Glutamatergic neuron (in vitro differentiated cells): ENCODE measurements at regions not wholly inside any gene's neighbourhood (a gene's known extent, or its start where the extent isn't known, plus 50 kb on each side); places are given as distances from the start of the nearest gene placed in this dataset.

ENCODE experiments used
- DNase-seq: peaks from one replicate; pipeline ENCODE4 v3.0.0; 2022
- H3K27ac Mint-ChIP-seq: one replicate; pipeline ENCODE4 v1.8.0; 2020; ENCODE audit warnings: mild to moderate bottlenecking, mixed read lengths, inconsistent platforms; ENCODE audit not compliant: unreplicated experiment
- H3K27me3 Mint-ChIP-seq: one replicate; pipeline ENCODE4 v1.8.0; 2020; ENCODE audit warnings: mild to moderate bottlenecking, moderate library complexity, mixed read lengths, inconsistent platforms; ENCODE audit not compliant: unreplicated experiment
- H3K36me3 Mint-ChIP-seq: one replicate; pipeline ENCODE4 v1.8.0; 2020; ENCODE audit warnings: mild to moderate bottlenecking, mixed read lengths, inconsistent platforms; ENCODE audit not compliant: unreplicated experiment
- H3K4me1 Mint-ChIP-seq: one replicate; pipeline ENCODE4 v1.8.0; 2020; ENCODE audit warnings: mild to moderate bottlenecking, low read depth, mixed read lengths, inconsistent platforms; ENCODE audit not compliant: unreplicated experiment
- H3K4me3 Mint-ChIP-seq: one replicate; pipeline ENCODE4 v1.8.0; 2020; ENCODE audit warnings: mild to moderate bottlenecking, mixed read lengths, inconsistent platforms; ENCODE audit not compliant: unreplicated experiment
- H3K9me3 Mint-ChIP-seq: one replicate; pipeline ENCODE4 v1.8.0; 2020; ENCODE audit warnings: mild to moderate bottlenecking, moderate library complexity, mixed read lengths, inconsistent platforms; ENCODE audit not compliant: unreplicated experiment
- TF ChIP-seq, protein P1 (sequence below): fragments of 200-600 bp; sonication (generic); IDR thresholded peaks from one replicate; pipeline ENCODE4 v1.5.0; 2021; ENCODE audit not compliant: partially characterized antibody, unreplicated experiment

DNA sequence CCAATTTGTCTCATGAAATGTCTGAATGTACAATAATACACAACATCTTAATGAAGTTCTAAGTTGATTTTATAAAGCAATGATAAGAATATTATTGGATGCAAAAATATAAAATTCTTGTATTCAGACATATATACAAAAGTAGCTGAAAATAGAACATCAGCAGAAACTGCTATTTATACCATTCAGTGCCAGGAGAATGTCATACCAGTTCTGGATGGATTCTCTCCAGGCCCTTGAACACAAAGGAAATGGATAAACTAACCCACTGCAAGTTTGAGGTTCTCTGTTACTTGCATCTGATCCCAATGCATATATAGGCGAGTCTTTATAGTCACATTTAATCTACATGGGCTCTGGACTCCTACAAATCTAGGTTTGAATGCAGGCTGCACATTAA lies 126.3 kb upstream of the KLF3 start:
- no peaks in the 10 kb centered on the region for H3K27me3 Mint-ChIP-seq
- no peaks in the 10 kb centered on the region for H3K4me1 Mint-ChIP-seq
- TF ChIP-seq, protein P1, sequence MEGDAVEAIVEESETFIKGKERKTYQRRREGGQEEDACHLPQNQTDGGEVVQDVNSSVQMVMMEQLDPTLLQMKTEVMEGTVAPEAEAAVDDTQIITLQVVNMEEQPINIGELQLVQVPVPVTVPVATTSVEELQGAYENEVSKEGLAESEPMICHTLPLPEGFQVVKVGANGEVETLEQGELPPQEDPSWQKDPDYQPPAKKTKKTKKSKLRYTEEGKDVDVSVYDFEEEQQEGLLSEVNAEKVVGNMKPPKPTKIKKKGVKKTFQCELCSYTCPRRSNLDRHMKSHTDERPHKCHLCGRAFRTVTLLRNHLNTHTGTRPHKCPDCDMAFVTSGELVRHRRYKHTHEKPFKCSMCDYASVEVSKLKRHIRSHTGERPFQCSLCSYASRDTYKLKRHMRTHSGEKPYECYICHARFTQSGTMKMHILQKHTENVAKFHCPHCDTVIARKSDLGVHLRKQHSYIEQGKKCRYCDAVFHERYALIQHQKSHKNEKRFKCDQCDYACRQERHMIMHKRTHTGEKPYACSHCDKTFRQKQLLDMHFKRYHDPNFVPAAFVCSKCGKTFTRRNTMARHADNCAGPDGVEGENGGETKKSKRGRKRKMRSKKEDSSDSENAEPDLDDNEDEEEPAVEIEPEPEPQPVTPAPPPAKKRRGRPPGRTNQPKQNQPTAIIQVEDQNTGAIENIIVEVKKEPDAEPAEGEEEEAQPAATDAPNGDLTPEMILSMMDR: no peak
- no peak overlapping the region for H3K27ac Mint-ChIP-seq
- no peak for DNase-seq
- H3K9me3 Mint-ChIP-seq: no peaks in the 10 kb centered on the region
- no peaks in the 10 kb centered on the region for H3K36me3 Mint-ChIP-seq
- H3K4me3 Mint-ChIP-seq: no peak overlapping the region

DNA sequence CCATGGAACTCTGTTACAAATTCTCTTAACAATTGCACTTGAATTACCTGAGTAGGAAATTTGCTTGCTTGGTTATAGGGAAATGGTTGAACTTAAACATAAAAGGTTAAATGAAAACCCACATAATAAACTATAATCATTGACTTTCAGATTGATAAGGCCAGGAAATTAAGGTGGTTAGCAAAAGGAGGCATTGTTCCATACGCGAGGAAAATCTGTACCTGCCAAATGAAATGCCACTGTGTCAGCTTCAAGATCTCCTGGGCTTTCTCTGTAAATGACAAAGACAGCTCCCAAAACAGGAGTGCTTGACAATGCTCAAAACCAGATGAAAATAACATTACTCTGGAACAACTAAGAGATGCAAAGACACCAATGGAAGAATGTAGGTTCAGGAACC lies 125.5 kb upstream of the KLF3 start:
- Mint-ChIP-seq H3K9me3 (no peaks in the 10 kb centered on the region), H3K27me3 (no peaks in the 10 kb centered on the region), H3K27ac (no peak overlapping the region), H3K4me3 (no peak overlapping the region), H3K4me1 (no peaks in the 10 kb centered on the region), H3K36me3 (no peaks in the 10 kb centered on the region)
- TF ChIP-seq, protein P1: no peak
- DNase-seq: no peak

DNA sequence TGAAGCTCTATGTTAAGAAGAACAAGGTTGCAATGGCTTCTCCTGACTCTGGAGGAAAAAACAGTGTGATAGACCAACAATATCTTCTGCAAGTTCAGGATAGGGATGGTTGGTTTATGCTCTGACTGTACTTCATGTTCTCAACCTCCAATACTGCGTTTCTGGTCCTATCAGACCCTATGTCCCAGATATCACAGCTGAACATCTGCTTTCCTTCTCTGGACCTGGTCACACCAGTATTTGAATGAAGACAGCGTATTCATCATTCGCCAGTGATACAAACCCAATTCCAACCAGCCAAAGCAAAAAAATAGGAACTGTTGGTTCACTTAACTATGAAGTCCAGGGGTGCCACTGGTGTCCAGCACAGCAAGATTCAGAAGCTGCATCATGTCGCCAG lies 124.5 kb upstream of the KLF3 start:
- DNase-seq: no peak
- no peaks in the 10 kb centered on the region for H3K4me1 Mint-ChIP-seq
- no peak overlapping the region for H3K27ac Mint-ChIP-seq
- peaks cover 2% of the 10 kb centered on the region for H3K27me3 Mint-ChIP-seq
- no peaks in the 10 kb centered on the region for H3K9me3 Mint-ChIP-seq
- H3K4me3 Mint-ChIP-seq: no peak overlapping the region
- H3K36me3 Mint-ChIP-seq: no peaks in the 10 kb centered on the region
- TF ChIP-seq, protein P1: no peak

DNA sequence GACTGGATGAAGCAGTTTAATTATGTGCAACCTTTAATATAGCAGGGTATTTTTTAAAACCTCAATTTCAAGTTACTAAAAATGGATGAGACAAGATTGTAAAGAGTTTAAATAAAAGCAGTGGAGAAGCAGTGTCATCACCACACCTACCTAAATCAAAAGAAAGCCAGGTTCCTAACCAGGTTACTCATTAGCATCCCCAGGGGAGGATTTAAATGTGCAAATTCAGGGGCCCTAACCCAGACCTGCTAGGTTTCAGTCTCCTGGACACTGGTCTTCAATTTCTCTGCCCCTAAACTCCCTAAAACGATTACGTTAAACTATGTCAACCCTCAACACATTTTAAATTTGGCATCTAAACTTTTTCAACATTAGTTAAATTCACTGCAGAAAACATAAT lies 116.9 kb upstream of the KLF3 start:
- TF ChIP-seq, protein P1: no peak
- peaks cover 5% of the 10 kb centered on the region for H3K27me3 Mint-ChIP-seq
- H3K9me3 Mint-ChIP-seq: no peaks in the 10 kb centered on the region

DNA sequence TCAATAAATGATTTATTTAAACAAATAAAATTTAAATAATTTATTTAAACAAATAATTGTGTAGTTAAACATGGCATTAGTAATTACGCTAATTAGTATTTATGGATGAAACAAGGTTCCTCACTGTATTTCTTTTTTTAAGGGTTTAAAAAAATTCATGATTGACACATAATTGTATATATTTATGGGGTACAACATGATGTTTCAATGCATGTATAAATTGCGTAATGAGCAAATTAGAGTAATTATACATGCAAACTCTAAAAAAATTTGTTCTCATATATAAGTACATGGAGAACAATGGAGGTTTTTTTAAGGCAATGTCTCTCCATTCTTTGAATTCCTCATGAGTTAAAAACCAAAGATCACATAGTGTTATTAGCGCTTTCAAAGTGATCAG lies 115.7 kb upstream of the KLF3 start:
- Mint-ChIP-seq H3K4me1 (no peaks in the 10 kb centered on the region), H3K27ac (no peak overlapping the region), H3K9me3 (no peaks in the 10 kb centered on the region), H3K27me3 (peaks cover 7% of the 10 kb centered on the region), H3K36me3 (no peaks in the 10 kb centered on the region), H3K4me3 (no peak overlapping the region)
- DNase-seq: no peak
- TF ChIP-seq, protein P1: no peak

More for the DNA sequence above, 116.9 kb upstream of the KLF3 start:
- no peak overlapping the region for H3K4me3 Mint-ChIP-seq
- no peak overlapping the region for H3K27ac Mint-ChIP-seq
- H3K4me1 Mint-ChIP-seq: no peaks in the 10 kb centered on the region
- no peak for DNase-seq
- no peaks in the 10 kb centered on the region for H3K36me3 Mint-ChIP-seq
